ENCODE measurements at regions not wholly inside any gene's neighbourhood (a gene's known extent, or its start where the extent isn't known, plus 50 kb on each side); places are given as distances from the start of the nearest gene placed in this dataset.
"Not testable (repeated sequence)": the region's sequence is repeated elsewhere in the genome, so short reads cannot be mapped to it uniquely, and the experiment has no call there.

GRCh38 chr6:95865857-95866256 is 149.9 kb upstream of the FUT9 start:
- no peak for DNase-seq

- DNase-seq = peak in 1 of 58 donors; percentile 0
These were observed 149.0 kb upstream of the FUT9 start for GRCh38 chr6:95866732-95867131.

- no peak for DNase-seq
These were observed 148.6 kb upstream of the FUT9 start for GRCh38 chr6:95867205-95867604.

- no peak for DNase-seq
These were observed 138.3 kb upstream of the FUT9 start for GRCh38 chr6:95877480-95877879.

- DNase-seq = no peak
These were observed 135.9 kb upstream of the FUT9 start for GRCh38 chr6:95879856-95880255.

GRCh38 chr6:95882371-95882770 is 133.4 kb upstream of the FUT9 start:
- no peak for DNase-seq

GRCh38 chr6:95888711-95889110 is 127.1 kb upstream of the FUT9 start:
- not testable (repeated sequence) for DNase-seq

GRCh38 chr6:95905132-95905531 is 110.6 kb upstream of the FUT9 start:
- no peak for DNase-seq

- DNase-seq = no peak
These were observed 98.7 kb upstream of the FUT9 start for GRCh38 chr6:95917034-95917433.

GRCh38 chr6:95923518-95923917 is 92.3 kb upstream of the FUT9 start:
- no peak for DNase-seq

- no peak for DNase-seq
These were observed 80.0 kb upstream of the FUT9 start for GRCh38 chr6:95935736-95936135.

GRCh38 chr6:95946906-95947305 is 68.9 kb upstream of the FUT9 start:
- no peak for DNase-seq

GRCh38 chr6:95948324-95948723 is 67.5 kb upstream of the FUT9 start:
- DNase-seq = no peak

- DNase-seq = no peak
These were observed 65.8 kb upstream of the FUT9 start for GRCh38 chr6:95949985-95950384.

GRCh38 chr6:95958686-95959085 is 57.1 kb upstream of the FUT9 start:
- no peak for DNase-seq

GRCh38 chr6:95959261-95959660 is 56.5 kb upstream of the FUT9 start:
- DNase-seq = peak in 11 of 58 donors; percentile 0 to 62 (median 4)
